ENCODE measurements at regions not wholly inside any gene's neighbourhood (a gene's known extent, or its start where the extent isn't known, plus 50 kb on each side); places are given as distances from the start of the nearest gene placed in this dataset.
A peak's percentile ranks its signal among the peaks of the same experiment; 100 is the strongest.
"Not testable (repeated sequence)": the region's sequence is repeated elsewhere in the genome, so short reads cannot be mapped to it uniquely, and the experiment has no call there.

- no peak for TF ChIP-seq CTCF (IDR thresholded peaks at IDR 0.05)
- peaks cover 50% of the 10 kb centered on the region for H3K36me3 Mint-ChIP-seq (ENCODE audit: low read depth)
- POLR2A ChIA-PET, result interaction anchor here (0.6 to 3.6 kb wide), 9 partner anchors 8 to 266 kb away, joined by 3 to 21 read pairs (median 3); partner anchors contain the start of genes CEP68, RAB1A and SLC1A4
Observed at GRCh38 chr2:64922482-64923384, 66.5 kb upstream of the SLC1A4 start.

GRCh38 chr2:64923385-64923710, 65.9 kb upstream of the SLC1A4 start:
- Mint-ChIP-seq H3K27ac (peak overlapping the region; percentile 72), H3K4me3 (no peak overlapping the region), H3K9me3 (peaks cover 5% of the 10 kb centered on the region), H3K4me1 (peaks cover 76% of the 10 kb centered on the region), H3K36me3 (ENCODE audit: low read depth) (peaks cover 50% of the 10 kb centered on the region), H3K27me3 (no peaks in the 10 kb centered on the region)
- no peak for ATAC-seq (ENCODE audit: low read depth)
- no peak for DNase-seq
- intact Hi-C loops (cut with micrococcal nuclease), result no loop called here
- no peak for TF ChIP-seq CTCF (IDR thresholded peaks at IDR 0.05)
- POLR2A ChIA-PET, result interaction anchor here (0.6 to 3.6 kb wide), 8 partner anchors 8 to 266 kb away, joined by 3 to 21 read pairs (median 6); partner anchors contain the start of gene SLC1A4
- CTCF ChIA-PET, result interaction anchor here (1.1 to 1.2 kb wide), 4 partner anchors 9 to 94 kb away, joined by 4 to 5 read pairs (median 4); partner anchors contain the start of gene SLC1A4

More at GRCh38 chr2:64922482-64923384, 66.5 kb upstream of the SLC1A4 start:
- CTCF ChIA-PET, result interaction anchor here (1.1 to 1.2 kb wide), 4 partner anchors 9 to 95 kb away, joined by 4 to 5 read pairs (median 4); partner anchors contain the start of gene SLC1A4
- intact Hi-C loops (cut with micrococcal nuclease), result no loop called here
- DNase-seq (no peak), ATAC-seq (ENCODE audit: low read depth) (no peak)
- H3K4me1 Mint-ChIP-seq, result peaks cover 76% of the 10 kb centered on the region
- peak overlapping the region; percentile 72 for H3K27ac Mint-ChIP-seq
- no peak overlapping the region for H3K4me3 Mint-ChIP-seq
- no peaks in the 10 kb centered on the region for H3K27me3 Mint-ChIP-seq
- H3K9me3 Mint-ChIP-seq, result peaks cover 5% of the 10 kb centered on the region

GRCh38 chr2:64924170-64924934, 64.8 kb upstream of the SLC1A4 start:
- TF ChIP-seq CTCF (IDR thresholded peaks at IDR 0.05), result no peak
- H3K27ac Mint-ChIP-seq, result peak overlapping the region; percentile 72
- intact Hi-C loops (cut with micrococcal nuclease), result no loop called here
- no peak overlapping the region for H3K4me3 Mint-ChIP-seq
- H3K9me3 Mint-ChIP-seq, result peaks cover 5% of the 10 kb centered on the region
- H3K36me3 Mint-ChIP-seq (ENCODE audit: low read depth), result peaks cover 51% of the 10 kb centered on the region
- POLR2A ChIA-PET, result interaction anchor here (1.2 to 3.6 kb wide), 7 partner anchors 8 to 108 kb away, joined by 4 to 21 read pairs (median 7); partner anchors contain the start of gene SLC1A4
- CTCF ChIA-PET, result interaction anchor here (0.7 to 1.4 kb wide), 3 partner anchors 9 to 19 kb away, joined by 3 read pairs; no protein-coding TSS in a partner anchor
- peak; percentile 18 for ATAC-seq (ENCODE audit: low read depth)
- no peak for DNase-seq
- H3K4me1 Mint-ChIP-seq, result peaks cover 76% of the 10 kb centered on the region
- no peaks in the 10 kb centered on the region for H3K27me3 Mint-ChIP-seq

- Mint-ChIP-seq H3K36me3 (ENCODE audit: low read depth) (peaks cover 45% of the 10 kb centered on the region), H3K4me3 (peak overlapping the region; percentile 17), H3K4me1 (peaks cover 85% of the 10 kb centered on the region), H3K27ac (peak overlapping the region; percentile 68)
- ATAC-seq (ENCODE audit: low read depth); H3K9me3 Mint-ChIP-seq; intact Hi-C loops (cut with micrococcal nuclease); H3K27me3 Mint-ChIP-seq; DNase-seq: not testable (repeated sequence)
- POLR2A ChIA-PET, result interaction anchor here (0.6 to 0.9 kb wide), 2 partner anchors 8 to 11 kb away, joined by 3 to 5 read pairs; no protein-coding TSS in a partner anchor
- CTCF ChIA-PET, result interaction anchor here (0.9 kb wide), 1 partner anchor 8 kb away, joined by 3 read pairs; no protein-coding TSS in a partner anchor
Observed at GRCh38 chr2:64925930-64926722, 63.1 kb upstream of the SLC1A4 start.

GRCh38 chr2:64928813-64929212, 60.4 kb upstream of the SLC1A4 start:
- Mint-ChIP-seq H3K36me3 (ENCODE audit: low read depth) (peaks cover 40% of the 10 kb centered on the region), H3K9me3 (peaks cover 5% of the 10 kb centered on the region), H3K4me3 (no peak overlapping the region), H3K27me3 (no peaks in the 10 kb centered on the region), H3K27ac (peak overlapping the region; percentile 93), H3K4me1 (peaks cover 93% of the 10 kb centered on the region)
- CTCF ChIA-PET, result no interaction called here
- intact Hi-C loops (cut with micrococcal nuclease), result no loop called here
- TF ChIP-seq CTCF (IDR thresholded peaks at IDR 0.05), result no peak
- POLR2A ChIA-PET, result no interaction called here
- DNase-seq (no peak), ATAC-seq (ENCODE audit: low read depth) (no peak)
